Caco-2 (cell line): ENCODE measurements at regions not wholly inside any gene's neighbourhood (a gene's known extent, or its start where the extent isn't known, plus 50 kb on each side); places are given as distances from the start of the nearest gene placed in this dataset.

Source experiments
- BruUV-seq: library from RNA; stranded (reverse); fragments of 400-500 nt; replicated peaks from 2 replicates; lab custom pipeline; 2021; lab: Mats Ljungman, UMichigan
- CTCF ChIA-PET: fragments of 300-600 bp; sonication (Branson Sonifier 250); formaldehyde crosslinking; loops from one replicate; lab custom pipeline; 2022; ENCODE audit warnings: antibody characterized with exemption; lab: Charles Lee
- POLR2A ChIA-PET: fragments of 300-600 bp; sonication (Branson Sonifier 250); formaldehyde crosslinking; loops from one replicate; lab custom pipeline; 2022; ENCODE audit warnings: antibody characterized with exemption; lab: Charles Lee
- DNase-seq, 2 experiments: peaks; one replicate each; pipeline versions ENCODE4 v3.0.0 to v3.0.0-alpha.2; 2020 to 2022
- H3K27me3 ChIP-seq: replicated peaks from 2 replicates; pipeline ENCODE4 v1.6.0; 2011; ENCODE audit warnings: low read length; ENCODE audit not compliant: control insufficient read depth, insufficient read depth
- H3K36me3 ChIP-seq: 2 replicates; pipeline ENCODE4 v1.5.1; 2011; ENCODE audit warnings: low read length; ENCODE audit not compliant: control insufficient read depth, insufficient read depth
- H3K4me1 ChIP-seq: fragments of 250-450 bp; sonication (Bioruptor Pico); 2 replicates; pipeline ENCODE4 v1.5.1; 2020; ENCODE audit warnings: mild to moderate bottlenecking
- H3K4me3 ChIP-seq: 2 replicates; pipeline ENCODE4 v1.5.1; 2011; ENCODE audit warnings: low read depth, mild to moderate bottlenecking, control low read depth, low read length
- H3K9me3 ChIP-seq: fragments of 250-450 bp; sonication (Bioruptor Pico); 2 replicates; pipeline ENCODE4 v1.5.1; 2020; ENCODE audit warnings: mild to moderate bottlenecking, moderate library complexity
- H3K27ac Mint-ChIP-seq: one replicate; pipeline ENCODE4 v1.8.0; 2022; ENCODE audit warnings: mixed read lengths; ENCODE audit not compliant: unreplicated experiment
- H3K27me3 Mint-ChIP-seq: one replicate; pipeline ENCODE4 v1.8.0; 2022; ENCODE audit warnings: mixed read lengths; ENCODE audit not compliant: insufficient read depth, unreplicated experiment
- H3K36me3 Mint-ChIP-seq: one replicate; pipeline ENCODE4 v1.8.0; 2022; ENCODE audit warnings: mild to moderate bottlenecking, mixed read lengths; ENCODE audit not compliant: insufficient read depth, unreplicated experiment
- H3K4me1 Mint-ChIP-seq: one replicate; pipeline ENCODE4 v1.8.0; 2022; ENCODE audit warnings: low read depth, mixed read lengths; ENCODE audit not compliant: unreplicated experiment
- H3K4me3 Mint-ChIP-seq: one replicate; pipeline ENCODE4 v1.8.0; 2022; ENCODE audit warnings: mild to moderate bottlenecking, moderate library complexity, mixed read lengths; ENCODE audit not compliant: unreplicated experiment
- H3K9me3 Mint-ChIP-seq: one replicate; pipeline ENCODE4 v1.8.0; 2022; ENCODE audit warnings: mixed read lengths; ENCODE audit not compliant: unreplicated experiment
- CTCF ChIP-seq, 2 experiments: fragments of 200-600 bp in 1 of 2; IDR thresholded peaks; 1 replicate in 1 of 2; 2 replicates in 1 of 2; pipeline versions ENCODE4 v1.5.1 to v1.8.0; 2011 to 2022; ENCODE audit warnings: antibody characterized with exemption in 1 of 2, control low read depth in 1 of 2, inconsistent platforms in 1 of 2, low read depth in 1 of 2, low read length in 1 of 2, mild to moderate bottlenecking in 1 of 2, moderate library complexity in 1 of 2; ENCODE audit not compliant: insufficient read depth in 1 of 2, severe bottlenecking in 1 of 2, unreplicated experiment in 1 of 2
- intact Hi-C: fragments of 100-400 bp; cut with micrococcal nuclease; formaldehyde crosslinking; loops from one replicate; pipeline ENCODE4 v1.10.0; 2022; ENCODE audit not compliant: unreplicated experiment

- peaks cover 19% of the 10 kb centered on the region for H3K9me3 Mint-ChIP-seq
- peaks cover 2% of the 10 kb centered on the region for H3K27me3 Mint-ChIP-seq
- no peak overlapping the region for H3K27ac Mint-ChIP-seq
Measured at GRCh38 chr14:66206554-66206953, 279.6 kb upstream of the CCDC196 start.

GRCh38 chr14:66216763-66217162 lies 269.4 kb upstream of the CCDC196 start:
- H3K27me3 Mint-ChIP-seq: no peaks in the 10 kb centered on the region
- H3K9me3 ChIP-seq: peaks cover 12% of the 10 kb centered on the region
- BruUV-seq: no TSS peak
- H3K9me3 Mint-ChIP-seq: peaks cover 24% of the 10 kb centered on the region
- no peak for TF ChIP-seq CTCF (IDR thresholded peaks at IDR 0.05; ENCODE audit: insufficient read depth in 1 of 2, low read depth in 1 of 2, low read length in 1 of 2, severe bottlenecking in 1 of 2, unreplicated experiment in 1 of 2)
- no peak overlapping the region for H3K27ac Mint-ChIP-seq
- no peaks in the 10 kb centered on the region for H3K36me3 ChIP-seq
- no peaks in the 10 kb centered on the region for H3K4me1 ChIP-seq
- ChIA-PET CTCF (no interaction called here), POLR2A (no interaction called here)
- no peaks in the 10 kb centered on the region for H3K36me3 Mint-ChIP-seq
- intact Hi-C loops: no loop called here
- H3K4me1 Mint-ChIP-seq: no peaks in the 10 kb centered on the region
- no peaks in the 10 kb centered on the region for H3K27me3 ChIP-seq
- H3K4me3 Mint-ChIP-seq: no peak overlapping the region
- DNase-seq: no peak
- no peak overlapping the region for H3K4me3 ChIP-seq

More at GRCh38 chr14:66206554-66206953, 279.6 kb upstream of the CCDC196 start:
- Histone ChIP-seq H3K4me1 (no peaks in the 10 kb centered on the region), H3K9me3 (0 out of 2 replicates have a peak, but pooled peaks cover 3% of the 10 kb centered on the region), H3K36me3 (no peaks in the 10 kb centered on the region), H3K4me3 (no peak overlapping the region), H3K27me3 (no peaks in the 10 kb centered on the region)
- POLR2A ChIA-PET: no interaction called here
- H3K36me3 Mint-ChIP-seq: no peaks in the 10 kb centered on the region
- no peaks in the 10 kb centered on the region for H3K4me1 Mint-ChIP-seq
- no peak overlapping the region for H3K4me3 Mint-ChIP-seq
- no peak for TF ChIP-seq CTCF (IDR thresholded peaks at IDR 0.05; ENCODE audit: insufficient read depth in 1 of 2, low read depth in 1 of 2, low read length in 1 of 2, severe bottlenecking in 1 of 2, unreplicated experiment in 1 of 2)
- DNase-seq: peak in 1 of 2 experiments; percentile 7
- CTCF ChIA-PET: no interaction called here
- intact Hi-C loops: no loop called here
- BruUV-seq: no TSS peak

- no peaks in the 10 kb centered on the region for H3K4me1 ChIP-seq
- TF ChIP-seq CTCF (IDR thresholded peaks at IDR 0.05; ENCODE audit: insufficient read depth in 1 of 2, low read depth in 1 of 2, low read length in 1 of 2, severe bottlenecking in 1 of 2, unreplicated experiment in 1 of 2): no peak
- H3K27me3 Mint-ChIP-seq: no peaks in the 10 kb centered on the region
- intact Hi-C loops: no loop called here
- ChIA-PET CTCF (no interaction called here), POLR2A (no interaction called here)
- no TSS peak for BruUV-seq
- H3K4me1 Mint-ChIP-seq: no peaks in the 10 kb centered on the region
- no peak overlapping the region for H3K4me3 ChIP-seq
- H3K36me3 ChIP-seq: no peaks in the 10 kb centered on the region
- no peaks in the 10 kb centered on the region for H3K27me3 ChIP-seq
- H3K9me3 Mint-ChIP-seq: peaks cover 24% of the 10 kb centered on the region
- H3K9me3 ChIP-seq: peaks cover 12% of the 10 kb centered on the region
- DNase-seq: no peak
- H3K27ac Mint-ChIP-seq: no peak overlapping the region
- no peaks in the 10 kb centered on the region for H3K36me3 Mint-ChIP-seq
- no peak overlapping the region for H3K4me3 Mint-ChIP-seq
Measured at GRCh38 chr14:66219886-66220285, 266.3 kb upstream of the CCDC196 start.
